Liver (tissue), 8 donors: ENCODE measurements at regions not wholly inside any gene's neighbourhood (a gene's known extent, or its start where the extent isn't known, plus 50 kb on each side); places are given as distances from the start of the nearest gene placed in this dataset.

Experiments used
- DNase-seq: peaks from one replicate; pipeline ENCODE4 v3.0.0-alpha.2; 2017; ENCODE audit warnings: low spot score
- H3K27ac ChIP-seq, 2 donors: one replicate each; pipeline ENCODE4 v1.7.0; 2013; ENCODE audit warnings: inconsistent platforms in 2 of 2, low read length in 2 of 2, control low read depth in 1 of 2, low read depth in 1 of 2, mild to moderate bottlenecking in 1 of 2
- H3K27me3 ChIP-seq, 4 donors: one replicate each; pipeline versions ENCODE4 v1.6.1 to v1.7.0; 2013; ENCODE audit warnings: low read length in 3 of 4, inconsistent platforms in 1 of 4, mild to moderate bottlenecking in 1 of 4, moderate library complexity in 1 of 4; ENCODE audit not compliant: control insufficient read depth in 4 of 4, insufficient read depth in 4 of 4
- H3K36me3 ChIP-seq, 4 donors: one replicate each; pipeline versions ENCODE4 v1.6.1 to v1.7.0; 2013; ENCODE audit warnings: low read length in 3 of 4, mild to moderate bottlenecking in 3 of 4, low read depth in 1 of 4, moderate library complexity in 1 of 4; ENCODE audit not compliant: control insufficient read depth in 4 of 4, insufficient read depth in 3 of 4
- H3K4me1 ChIP-seq, 4 donors: one replicate each; pipeline versions ENCODE4 v1.6.1 to v1.7.0; 2013; ENCODE audit warnings: low read length in 3 of 4, mild to moderate bottlenecking in 3 of 4, moderate library complexity in 1 of 4; ENCODE audit not compliant: control insufficient read depth in 4 of 4, insufficient read depth in 4 of 4
- H3K4me3 ChIP-seq, 3 donors: one replicate each; pipeline versions ENCODE4 v1.6.1 to v1.7.0; 2013; ENCODE audit warnings: low read length in 3 of 3, control low read depth in 1 of 3, low read depth in 1 of 3, mild to moderate bottlenecking in 1 of 3
- H3K9ac ChIP-seq, 2 donors: one replicate each; pipeline ENCODE4 v1.7.0; 2013; ENCODE audit warnings: low read length in 2 of 2, mild to moderate bottlenecking in 2 of 2, moderate library complexity in 2 of 2, control low read depth in 1 of 2, low read depth in 1 of 2
- H3K9me3 ChIP-seq, 4 donors: one replicate each; pipeline versions ENCODE4 v1.6.1 to v1.7.0; 2013; ENCODE audit warnings: low read length in 3 of 4; ENCODE audit not compliant: control insufficient read depth in 4 of 4
- ATF3 ChIP-seq: IDR thresholded peaks from 2 replicates; pipeline ENCODE4 v1.6.1; 2016; ENCODE audit warnings: antibody characterized with exemption
- CTCF ChIP-seq: fragments of 150-350 bp; IDR thresholded peaks from 2 replicates; pipeline ENCODE4 v1.5.1; 2017; ENCODE audit warnings: improper control_type of control experiment, low read depth, low read length; ENCODE audit not compliant: missing input control
- EGR1 ChIP-seq, 2 donors: IDR thresholded peaks; 2 replicates each; pipeline ENCODE4 v1.6.1; 2016 to 2018; ENCODE audit warnings: antibody characterized with exemption in 2 of 2, low read depth in 2 of 2
- FOXA1 ChIP-seq: IDR thresholded peaks from 2 replicates; pipeline ENCODE4 v1.6.1; 2016; ENCODE audit warnings: antibody characterized with exemption
- FOXA2 ChIP-seq: IDR thresholded peaks from 2 replicates; pipeline ENCODE4 v1.6.1; 2016; ENCODE audit warnings: antibody characterized with exemption
- GABPA ChIP-seq, 2 donors: IDR thresholded peaks in 1 of 2; conservative IDR thresholded peaks in 1 of 2; 2 replicates each; pipeline ENCODE4 v1.6.1; 2016; ENCODE audit warnings: antibody characterized with exemption in 2 of 2, mild to moderate bottlenecking in 1 of 2, moderate library complexity in 1 of 2
- HNF4A ChIP-seq, 2 donors: conservative IDR thresholded peaks; 2 replicates each; pipeline ENCODE4 v1.6.1; 2016; ENCODE audit warnings: antibody characterized with exemption in 2 of 2, mild to moderate bottlenecking in 2 of 2
- HNF4G ChIP-seq: IDR thresholded peaks from 2 replicates; pipeline ENCODE4 v1.6.1; 2016; ENCODE audit warnings: antibody characterized with exemption
- JUND ChIP-seq, 2 donors: IDR thresholded peaks; 2 replicates each; pipeline ENCODE4 v1.6.1; 2016; ENCODE audit warnings: antibody characterized with exemption in 2 of 2
- NR2F2 ChIP-seq: IDR thresholded peaks from 2 replicates; pipeline ENCODE4 v1.6.1; 2016; ENCODE audit warnings: antibody characterized with exemption
- RAD21 ChIP-seq, 2 donors: IDR thresholded peaks; 2 replicates each; pipeline ENCODE4 v1.6.1; 2016; ENCODE audit warnings: antibody characterized with exemption in 2 of 2, mild to moderate bottlenecking in 2 of 2
- RXRA ChIP-seq, 2 donors: IDR thresholded peaks; 2 replicates each; pipeline ENCODE4 v1.6.1; 2017 to 2018; ENCODE audit warnings: antibody characterized with exemption in 2 of 2, mild to moderate bottlenecking in 1 of 2
- SP1 ChIP-seq: IDR thresholded peaks from 2 replicates; pipeline ENCODE4 v1.6.1; 2018; ENCODE audit warnings: antibody characterized with exemption, mild to moderate bottlenecking
- TAF1 ChIP-seq: conservative IDR thresholded peaks from 2 replicates; pipeline ENCODE4 v1.6.1; 2016; ENCODE audit warnings: antibody characterized with exemption, mild to moderate bottlenecking
- YY1 ChIP-seq: IDR thresholded peaks from 2 replicates; pipeline ENCODE4 v1.6.1; 2016; ENCODE audit warnings: antibody characterized with exemption, mild to moderate bottlenecking
- ZBTB33 ChIP-seq: IDR thresholded peaks from 2 replicates; pipeline ENCODE4 v1.6.1; 2016; ENCODE audit warnings: antibody characterized with exemption
- WGBS: extraction: QIAGEN DNeasy Blood & Tissue Kit; methylation state at CpG from one replicate; pipeline ENCODE4 v1.1.7; 2013; 5-methylcytosine and 5-hydroxymethylcytosine counted together
- TF ChIP-seq, protein P1 (sequence below): IDR thresholded peaks from 2 replicates; pipeline ENCODE4 v1.6.1; 2016; ENCODE audit warnings: antibody characterized with exemption, mild to moderate bottlenecking
- TF ChIP-seq, protein P2 (sequence below): IDR thresholded peaks from 2 replicates; pipeline ENCODE4 v1.6.1; 2016; ENCODE audit warnings: antibody characterized with exemption
- donor health status: healthy.
- donor health status: healthy.
- donor health status: healthy.
- donor health status: healthy.
- donor health status: healthy.

DNA sequence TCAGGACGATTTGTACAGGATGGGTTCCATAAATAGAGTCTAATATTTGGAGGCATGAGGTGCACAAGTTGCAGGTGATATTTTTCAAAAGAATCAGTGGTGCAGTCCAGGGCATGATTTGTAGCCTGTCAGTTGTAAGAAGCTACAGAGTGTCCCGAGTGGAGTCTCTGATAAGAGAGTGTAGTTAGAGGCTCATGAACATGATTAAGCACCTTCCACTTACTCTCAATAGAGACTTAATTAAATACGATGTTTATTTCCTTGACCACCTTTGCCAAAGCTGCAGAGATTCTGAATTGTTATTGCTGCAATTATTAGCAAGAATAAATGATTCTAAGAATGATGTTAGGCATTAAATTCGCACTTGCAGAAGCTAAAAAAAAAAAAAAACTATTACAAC is 218.4 kb upstream of the LRTM1 start:
- Histone ChIP-seq H3K36me3 (no peaks in the 10 kb centered on the region), H3K4me1 (no peaks in the 10 kb centered on the region), H3K27me3 (peaks cover 0 to 9% (median 3%) of the 10 kb centered on the region in 4 donors), H3K4me3 (no peak overlapping the region), H3K9me3 (no peaks in the 10 kb centered on the region), H3K9ac (no peak overlapping the region), H3K27ac (no peak overlapping the region)
- 45% methylated on average over 4 of the region's 4 CpGs for WGBS
- TF ChIP-seq ATF3: no peak
- TF ChIP-seq CTCF: no peak
- no peak for TF ChIP-seq ZBTB33
- no peak for TF ChIP-seq TAF1
- TF ChIP-seq YY1: no peak
- TF ChIP-seq GABPA (IDR thresholded peaks at IDR 0.05 in 1 of 2, conservative IDR thresholded peaks at IDR 0.05 in 1 of 2): no peak
- TF ChIP-seq, protein P1, sequence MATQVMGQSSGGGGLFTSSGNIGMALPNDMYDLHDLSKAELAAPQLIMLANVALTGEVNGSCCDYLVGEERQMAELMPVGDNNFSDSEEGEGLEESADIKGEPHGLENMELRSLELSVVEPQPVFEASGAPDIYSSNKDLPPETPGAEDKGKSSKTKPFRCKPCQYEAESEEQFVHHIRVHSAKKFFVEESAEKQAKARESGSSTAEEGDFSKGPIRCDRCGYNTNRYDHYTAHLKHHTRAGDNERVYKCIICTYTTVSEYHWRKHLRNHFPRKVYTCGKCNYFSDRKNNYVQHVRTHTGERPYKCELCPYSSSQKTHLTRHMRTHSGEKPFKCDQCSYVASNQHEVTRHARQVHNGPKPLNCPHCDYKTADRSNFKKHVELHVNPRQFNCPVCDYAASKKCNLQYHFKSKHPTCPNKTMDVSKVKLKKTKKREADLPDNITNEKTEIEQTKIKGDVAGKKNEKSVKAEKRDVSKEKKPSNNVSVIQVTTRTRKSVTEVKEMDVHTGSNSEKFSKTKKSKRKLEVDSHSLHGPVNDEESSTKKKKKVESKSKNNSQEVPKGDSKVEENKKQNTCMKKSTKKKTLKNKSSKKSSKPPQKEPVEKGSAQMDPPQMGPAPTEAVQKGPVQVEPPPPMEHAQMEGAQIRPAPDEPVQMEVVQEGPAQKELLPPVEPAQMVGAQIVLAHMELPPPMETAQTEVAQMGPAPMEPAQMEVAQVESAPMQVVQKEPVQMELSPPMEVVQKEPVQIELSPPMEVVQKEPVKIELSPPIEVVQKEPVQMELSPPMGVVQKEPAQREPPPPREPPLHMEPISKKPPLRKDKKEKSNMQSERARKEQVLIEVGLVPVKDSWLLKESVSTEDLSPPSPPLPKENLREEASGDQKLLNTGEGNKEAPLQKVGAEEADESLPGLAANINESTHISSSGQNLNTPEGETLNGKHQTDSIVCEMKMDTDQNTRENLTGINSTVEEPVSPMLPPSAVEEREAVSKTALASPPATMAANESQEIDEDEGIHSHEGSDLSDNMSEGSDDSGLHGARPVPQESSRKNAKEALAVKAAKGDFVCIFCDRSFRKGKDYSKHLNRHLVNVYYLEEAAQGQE: no peak
- no peak for TF ChIP-seq HNF4G
- TF ChIP-seq EGR1 (IDR thresholded peaks at IDR 0.05; ENCODE audit: low read depth in 2 of 2): no peak
- no peak for TF ChIP-seq FOXA2
- no peak for TF ChIP-seq RXRA (IDR thresholded peaks at IDR 0.05)
- TF ChIP-seq NR2F2: no peak
- TF ChIP-seq SP1: no peak
- no peak for TF ChIP-seq JUND (IDR thresholded peaks at IDR 0.05)
- TF ChIP-seq, protein P2, sequence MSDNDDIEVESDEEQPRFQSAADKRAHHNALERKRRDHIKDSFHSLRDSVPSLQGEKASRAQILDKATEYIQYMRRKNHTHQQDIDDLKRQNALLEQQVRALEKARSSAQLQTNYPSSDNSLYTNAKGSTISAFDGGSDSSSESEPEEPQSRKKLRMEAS: no peak
- no peak for TF ChIP-seq FOXA1
- TF ChIP-seq RAD21 (IDR thresholded peaks at IDR 0.05): no peak
- TF ChIP-seq HNF4A (conservative IDR thresholded peaks at IDR 0.05): no peak
- no peak for DNase-seq
